Endothelial cell of umbilical vein (primary cell): ENCODE measurements at regions not wholly inside any gene's neighbourhood (a gene's known extent, or its start where the extent isn't known, plus 50 kb on each side); places are given as distances from the start of the nearest gene placed in this dataset.

Source experiments
- BruUV-seq: library from RNA; stranded (reverse); fragments of 400-500 nt; replicated peaks from 2 replicates; lab custom pipeline; 2021; lab: Mats Ljungman, UMichigan
- CTCF ChIA-PET: fragments of 300-600, 350-600 bp; sonication (Branson Sonifier 250); formaldehyde crosslinking; loops from one replicate; lab custom pipeline; 2021; ENCODE audit warnings: antibody characterized with exemption, inconsistent platforms; lab: Charles Lee
- POLR2A ChIA-PET: fragments of 300-600, 350-600 bp; sonication (Branson Sonifier 250); formaldehyde crosslinking; loops from one replicate; lab custom pipeline; 2021; ENCODE audit warnings: antibody characterized with exemption, inconsistent platforms; lab: Charles Lee
- DNase-seq: peaks from one replicate; pipeline ENCODE4 v3.0.0-alpha.2; 2011; ENCODE audit warnings: low read depth, low spot score
- FAIRE-seq: peaks from 2 replicates; lab custom pipeline; 2011; peaks lifted over from hg19 to GRCh38; lab: Jason Lieb, UNC
- H2AFZ ChIP-seq: 2 replicates; pipeline ENCODE4 v1.6.0; 2012; ENCODE audit warnings: low read depth, low read length, control low read depth, inconsistent platforms
- H3K27ac ChIP-seq: 2 replicates; pipeline ENCODE4 v1.5.1; 2011; ENCODE audit warnings: low read depth, mild to moderate bottlenecking, control low read depth, low read length, moderate library complexity; ENCODE audit not compliant: insufficient read depth
- H3K27me3 ChIP-seq, 2 experiments: 2 replicates each; pipeline versions ENCODE4 v1.6.0 to v1.6.1; 2011; ENCODE audit warnings: low read length in 2 of 2, mixed read lengths in 1 of 2; ENCODE audit not compliant: control insufficient read depth in 2 of 2, insufficient read depth in 2 of 2
- H3K36me3 ChIP-seq, 2 experiments: 2 replicates in 1 of 2; 3 replicates in 1 of 2; pipeline ENCODE4 v1.5.1; 2011; ENCODE audit warnings: low read length in 2 of 2, mild to moderate bottlenecking in 1 of 2, moderate library complexity in 1 of 2; ENCODE audit not compliant: control insufficient read depth in 2 of 2, insufficient read depth in 2 of 2; ENCODE audit errors: extremely low read depth in 1 of 2
- H3K4me1 ChIP-seq: 3 replicates; pipeline ENCODE4 v1.5.1; 2011; ENCODE audit warnings: mild to moderate bottlenecking, low read length; ENCODE audit not compliant: control insufficient read depth, insufficient read depth; ENCODE audit errors: extremely low read depth
- H3K4me2 ChIP-seq: 2 replicates; pipeline ENCODE4 v1.6.1; 2011; ENCODE audit warnings: low read length, control low read depth, mixed read lengths; ENCODE audit not compliant: insufficient read depth
- H3K4me3 ChIP-seq, 3 experiments: fragments of 200-600 bp in 1 of 3; sonication (generic), shearing (Covaris generic) in 1 of 3; replicated peaks in 1 of 3; 2 replicates each; pipeline ENCODE4 v1.5.1; 2011 to 2016; ENCODE audit warnings: control low read depth in 3 of 3, low read length in 3 of 3, mild to moderate bottlenecking in 2 of 3, inconsistent platforms in 1 of 3, low read depth in 1 of 3, moderate library complexity in 1 of 3; ENCODE audit not compliant: insufficient read depth in 1 of 3
- H3K79me2 ChIP-seq: 2 replicates; pipeline ENCODE4 v1.6.0; 2012; ENCODE audit warnings: low read length, inconsistent platforms; ENCODE audit not compliant: control insufficient read depth, insufficient read depth
- H3K9ac ChIP-seq: replicated peaks from 2 replicates; pipeline ENCODE3; 2011; ENCODE audit warnings: low read length, control low read depth; ENCODE audit not compliant: insufficient read depth; ENCODE audit errors: extremely low read depth
- H3K9me1 ChIP-seq: replicated peaks from 3 replicates; pipeline ENCODE4 v1.6.0; 2011; ENCODE audit warnings: mild to moderate bottlenecking, low read length; ENCODE audit not compliant: control insufficient read depth, insufficient read depth; ENCODE audit errors: extremely low read depth
- H3K9me3 ChIP-seq: replicated peaks from 2 replicates; pipeline ENCODE4 v1.5.1; 2012; ENCODE audit warnings: low read length, inconsistent platforms; ENCODE audit not compliant: control insufficient read depth, insufficient read depth
- H4K20me1 ChIP-seq: replicated peaks from 2 replicates; pipeline ENCODE3; 2011; ENCODE audit warnings: mild to moderate bottlenecking, low read length; ENCODE audit not compliant: control insufficient read depth, insufficient read depth; ENCODE audit errors: extremely low read depth
- EZH2 ChIP-seq: IDR thresholded peaks from 2 replicates; pipeline ENCODE4 v1.6.1; 2012; ENCODE audit warnings: borderline replicate concordance, low read depth, mild to moderate bottlenecking, moderate library complexity, low read length, inconsistent platforms; ENCODE audit not compliant: severe bottlenecking
- FOS ChIP-seq: IDR thresholded peaks from 2 replicates; pipeline ENCODE4 v1.6.1; 2011; ENCODE audit warnings: mild to moderate bottlenecking, low read length, moderate library complexity, borderline replicate concordance; ENCODE audit not compliant: insufficient read depth
- GATA2 ChIP-seq: IDR thresholded peaks from 2 replicates; pipeline ENCODE4 v1.7.0; 2011; ENCODE audit warnings: low read depth, mild to moderate bottlenecking, moderate library complexity, mixed read lengths, low read length; ENCODE audit not compliant: insufficient read length, insufficient read depth
- JUN ChIP-seq: IDR thresholded peaks from 2 replicates; pipeline ENCODE4 v1.6.1; 2011; ENCODE audit warnings: borderline replicate concordance, low read depth; ENCODE audit not compliant: insufficient read length, insufficient read depth
- MAX ChIP-seq: IDR thresholded peaks from 2 replicates; pipeline ENCODE4 v1.6.1; 2011; ENCODE audit not compliant: insufficient read depth, insufficient read length
- MYC ChIP-seq: IDR thresholded peaks from one replicate; pipeline ENCODE4 v1.6.1; 2011; ENCODE audit warnings: mild to moderate bottlenecking, low read depth, low read length
- POLR2A ChIP-seq: IDR thresholded peaks from 2 replicates; pipeline ENCODE4 v1.6.1; 2012; ENCODE audit warnings: low read depth, mild to moderate bottlenecking, control low read depth, low read length
- POLR2AphosphoS5 ChIP-seq: IDR thresholded peaks from 2 replicates; pipeline ENCODE4 v1.6.1; 2012; ENCODE audit warnings: low read depth, mild to moderate bottlenecking, control low read depth, low read length, moderate library complexity; ENCODE audit not compliant: insufficient read depth
- dilution Hi-C: fragments of 300-500 bp; cut with MboI; formaldehyde crosslinking; loops from one replicate; pipeline ENCODE4 v1.15.0; 2019; ENCODE audit warnings: low sequenced_read_pairs; ENCODE audit not compliant: extremely low pct_ligation_motif_present
- intact Hi-C: fragments of 100-400 bp; cut with micrococcal nuclease; formaldehyde crosslinking; loops from one replicate; pipeline ENCODE4 v1.10.0; 2022
- TF ChIP-seq, protein P1 (sequence below), 2 donors: IDR thresholded peaks; 1 replicate in 1 of 2; 2 replicates in 1 of 2; pipeline ENCODE4 v1.5.1; 2011; ENCODE audit warnings: low read length in 2 of 2, mild to moderate bottlenecking in 2 of 2, moderate library complexity in 2 of 2, control low read depth in 1 of 2, inconsistent platforms in 1 of 2, low read depth in 1 of 2; ENCODE audit not compliant: insufficient read depth in 1 of 2; ENCODE audit errors: extremely low read depth in 1 of 2

DNA sequence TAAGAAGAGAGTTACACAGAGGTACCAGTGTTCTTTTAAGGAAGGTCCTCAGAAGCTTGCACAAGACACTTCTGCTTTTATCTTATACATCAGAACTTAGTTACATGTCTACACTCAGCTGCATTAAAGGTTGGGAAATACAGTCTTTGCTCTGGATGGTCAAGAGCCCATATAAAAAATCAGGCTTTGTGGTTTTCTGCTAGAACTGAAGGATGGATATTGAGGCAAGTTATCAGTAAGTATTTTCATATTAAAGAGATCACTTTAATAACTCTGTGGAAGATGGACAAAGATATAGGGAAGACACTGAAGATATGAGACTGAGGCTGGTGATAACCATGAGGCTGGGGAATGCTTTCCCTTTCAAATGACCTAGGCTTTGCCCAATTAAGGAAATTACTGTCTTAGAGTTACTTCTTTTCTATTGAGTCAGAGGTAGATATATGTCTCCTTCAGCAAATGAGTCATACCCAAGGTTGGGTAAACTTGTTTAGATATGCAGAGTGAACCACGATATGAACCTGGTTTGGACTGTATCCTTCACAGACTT is 87.0 kb upstream of the TNC start:
- ChIA-PET CTCF (no interaction called here), POLR2A (no interaction called here)
- Histone ChIP-seq H3K4me1 (no peaks in the 10 kb centered on the region), H3K27ac (no peak overlapping the region), H3K79me2 (no peaks in the 10 kb centered on the region), H3K9me1 (no peaks in the 10 kb centered on the region), H3K9me3 (no peaks in the 10 kb centered on the region), H3K9ac (no peak overlapping the region), H3K4me2 (no peak overlapping the region), H3K4me3 (no peak overlapping the region), H4K20me1 (no peaks in the 10 kb centered on the region), H2AFZ (no peak overlapping the region), H3K36me3 (no peaks in the 10 kb centered on the region), H3K27me3 (no peaks in the 10 kb centered on the region)
- no peak for FAIRE-seq
- no peak for DNase-seq
- BruUV-seq = no TSS peak
- TF ChIP-seq, protein P1, sequence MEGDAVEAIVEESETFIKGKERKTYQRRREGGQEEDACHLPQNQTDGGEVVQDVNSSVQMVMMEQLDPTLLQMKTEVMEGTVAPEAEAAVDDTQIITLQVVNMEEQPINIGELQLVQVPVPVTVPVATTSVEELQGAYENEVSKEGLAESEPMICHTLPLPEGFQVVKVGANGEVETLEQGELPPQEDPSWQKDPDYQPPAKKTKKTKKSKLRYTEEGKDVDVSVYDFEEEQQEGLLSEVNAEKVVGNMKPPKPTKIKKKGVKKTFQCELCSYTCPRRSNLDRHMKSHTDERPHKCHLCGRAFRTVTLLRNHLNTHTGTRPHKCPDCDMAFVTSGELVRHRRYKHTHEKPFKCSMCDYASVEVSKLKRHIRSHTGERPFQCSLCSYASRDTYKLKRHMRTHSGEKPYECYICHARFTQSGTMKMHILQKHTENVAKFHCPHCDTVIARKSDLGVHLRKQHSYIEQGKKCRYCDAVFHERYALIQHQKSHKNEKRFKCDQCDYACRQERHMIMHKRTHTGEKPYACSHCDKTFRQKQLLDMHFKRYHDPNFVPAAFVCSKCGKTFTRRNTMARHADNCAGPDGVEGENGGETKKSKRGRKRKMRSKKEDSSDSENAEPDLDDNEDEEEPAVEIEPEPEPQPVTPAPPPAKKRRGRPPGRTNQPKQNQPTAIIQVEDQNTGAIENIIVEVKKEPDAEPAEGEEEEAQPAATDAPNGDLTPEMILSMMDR (IDR thresholded peaks at IDR 0.05; ENCODE audit: extremely low read depth in 1 of 2, insufficient read depth in 1 of 2, low read depth in 1 of 2, low read length in 2 of 2) = no peak
- no peak for TF ChIP-seq JUN
- no peak for TF ChIP-seq POLR2AphosphoS5
- TF ChIP-seq GATA2 = no peak
- no peak for TF ChIP-seq MYC
- TF ChIP-seq POLR2A = no peak
- no peak for TF ChIP-seq EZH2
- no peak for TF ChIP-seq FOS
- TF ChIP-seq MAX = no peak
- dilution Hi-C loops (no loop called here), intact Hi-C loops (no loop called here)
